HG02763 (cell line): ENCODE measurements at regions not wholly inside any gene's neighbourhood (a gene's known extent, or its start where the extent isn't known, plus 50 kb on each side); places are given as distances from the start of the nearest gene placed in this dataset.

Source experiments
- ATAC-seq: cut with Tn5 transposase; IDR thresholded peaks from one replicate; pipeline ENCODE4 v1.9.1; 2021; ENCODE audit warnings: mild to moderate bottlenecking, moderate library complexity; ENCODE audit not compliant: unreplicated experiment

GRCh38 chrX:40325161-40325560 lies 227.4 kb upstream of the BCOR start:
- ATAC-seq, result no peak

- ATAC-seq, result no peak
These were observed 226.2 kb upstream of the BCOR start for GRCh38 chrX:40323977-40324376.

- ATAC-seq, result no peak
These were observed 223.1 kb upstream of the BCOR start for GRCh38 chrX:40320819-40321218.

GRCh38 chrX:40318801-40319200 lies 221.0 kb upstream of the BCOR start:
- ATAC-seq, result no peak

- no peak for ATAC-seq
These were observed 220.3 kb upstream of the BCOR start for GRCh38 chrX:40318076-40318475.

GRCh38 chrX:40316502-40316901 lies 218.7 kb upstream of the BCOR start:
- no peak for ATAC-seq

DNA sequence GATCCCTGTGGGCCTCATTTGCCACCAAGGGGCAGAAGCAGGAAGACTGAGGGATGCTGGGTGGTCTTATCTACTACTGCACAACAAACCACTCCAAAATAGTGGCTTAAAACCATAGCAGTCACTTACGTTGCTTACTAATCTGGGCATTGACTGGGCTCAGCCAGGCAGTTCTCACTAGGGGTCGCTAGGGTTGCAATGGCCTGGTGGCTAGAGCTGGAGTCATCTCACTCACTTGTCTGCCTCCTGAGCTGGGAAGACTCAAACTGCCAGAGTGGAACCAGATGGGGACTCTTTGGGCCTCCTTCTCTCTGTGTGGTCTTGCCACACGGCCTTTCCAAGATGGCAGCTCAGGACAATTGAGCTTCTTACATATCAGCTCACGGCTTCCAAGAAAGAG lies 216.3 kb upstream of the BCOR start:
- ATAC-seq, result no peak

GRCh38 chrX:40313269-40313668 lies 215.5 kb upstream of the BCOR start:
- ATAC-seq, result no peak

DNA sequence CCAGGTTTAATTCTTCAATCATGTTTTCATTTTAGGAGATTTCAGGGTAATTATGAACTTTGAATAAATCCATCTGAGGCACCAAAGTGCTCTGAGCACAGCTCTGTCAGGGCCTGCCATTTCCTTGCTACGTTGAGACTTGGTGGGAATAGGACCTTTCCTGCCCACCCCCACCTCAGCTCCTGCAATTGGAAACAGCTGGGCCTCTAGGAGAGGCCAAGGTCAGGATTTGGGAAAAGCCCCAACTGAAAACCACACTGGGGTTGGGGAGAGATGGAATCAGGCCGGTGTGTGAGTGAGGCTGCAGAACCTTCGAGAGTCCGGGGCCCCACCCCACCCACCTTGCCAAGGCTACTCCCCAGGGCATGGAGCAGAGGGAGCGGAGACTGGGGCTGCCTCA lies 212.7 kb upstream of the BCOR start:
- no peak for ATAC-seq

GRCh38 chrX:40310016-40310415 lies 212.3 kb upstream of the BCOR start:
- no peak for ATAC-seq

DNA sequence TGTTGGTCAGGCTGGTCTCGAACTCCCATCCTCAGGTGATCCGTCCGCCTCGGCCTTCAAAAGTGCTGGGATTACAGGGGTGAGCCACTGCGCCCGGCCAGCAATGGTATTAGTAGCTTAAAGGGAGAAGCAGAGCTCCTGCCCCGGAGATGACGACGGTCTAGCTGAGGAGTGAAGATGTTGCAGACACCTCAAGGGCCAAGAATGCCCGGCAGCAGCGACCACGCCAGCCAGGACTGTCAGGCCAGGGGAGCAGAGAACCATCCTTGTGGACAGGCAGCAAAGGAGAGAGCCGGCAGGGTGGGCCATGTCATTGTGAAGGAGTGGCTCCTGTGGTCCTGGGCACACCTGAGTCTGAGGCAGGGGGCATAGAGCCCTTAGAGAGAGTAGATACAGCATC lies 210.1 kb upstream of the BCOR start:
- no peak for ATAC-seq

DNA sequence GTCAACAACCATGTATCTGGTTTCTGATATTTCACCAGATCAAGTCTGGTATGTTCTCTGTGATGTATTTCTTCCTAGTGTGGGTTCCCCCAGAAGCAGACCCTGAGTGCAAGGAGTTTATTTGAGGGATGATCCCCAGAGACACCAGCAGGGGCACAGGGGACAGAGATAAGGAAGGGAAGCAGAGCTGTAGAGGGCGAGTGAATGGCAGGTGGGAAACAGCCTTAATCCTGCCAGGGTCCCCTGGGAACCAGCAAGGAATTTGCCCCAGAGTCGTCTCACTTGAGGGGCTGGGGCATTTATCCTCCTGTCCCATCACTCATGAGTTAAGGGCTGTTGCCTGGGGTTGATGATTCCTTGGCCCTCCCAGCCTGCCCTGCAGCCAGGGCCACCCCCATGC lies 206.4 kb upstream of the BCOR start:
- ATAC-seq, result no peak

- ATAC-seq, result no peak
These were observed 205.7 kb upstream of the BCOR start for GRCh38 chrX:40303256-40304077.

DNA sequence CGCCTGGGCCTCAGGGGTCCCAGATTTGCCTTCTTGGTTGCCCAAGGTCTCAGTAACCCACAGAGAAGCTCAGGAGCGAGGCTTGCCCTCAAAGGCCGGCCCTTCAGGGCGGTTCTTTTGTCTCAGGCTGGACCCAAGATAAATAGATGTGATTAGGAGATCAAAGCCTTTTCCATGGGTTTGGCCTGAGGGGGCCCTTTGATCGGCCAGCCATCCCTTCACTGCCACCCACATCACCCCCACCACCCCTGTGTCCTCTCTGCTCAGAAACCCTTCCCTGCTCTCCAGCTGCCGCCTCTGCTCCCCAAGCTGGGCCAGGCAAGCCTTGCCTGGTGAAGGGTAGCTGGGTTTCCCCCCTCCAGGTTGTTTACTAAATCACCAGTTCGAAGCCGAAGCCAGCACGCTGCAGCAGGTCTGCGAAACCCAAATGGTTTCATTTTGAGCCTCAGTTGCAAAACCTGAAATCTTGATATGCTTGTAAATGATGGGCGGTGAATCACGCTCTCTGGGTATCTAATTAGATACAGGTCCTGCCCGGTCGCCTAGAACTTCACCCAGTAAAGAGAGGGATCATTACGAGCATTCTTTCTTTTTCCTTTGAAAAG lies 202.6 kb upstream of the BCOR start:
- ATAC-seq, result no peak

GRCh38 chrX:40299641-40300046 lies 201.9 kb upstream of the BCOR start:
- ATAC-seq, result no peak

DNA sequence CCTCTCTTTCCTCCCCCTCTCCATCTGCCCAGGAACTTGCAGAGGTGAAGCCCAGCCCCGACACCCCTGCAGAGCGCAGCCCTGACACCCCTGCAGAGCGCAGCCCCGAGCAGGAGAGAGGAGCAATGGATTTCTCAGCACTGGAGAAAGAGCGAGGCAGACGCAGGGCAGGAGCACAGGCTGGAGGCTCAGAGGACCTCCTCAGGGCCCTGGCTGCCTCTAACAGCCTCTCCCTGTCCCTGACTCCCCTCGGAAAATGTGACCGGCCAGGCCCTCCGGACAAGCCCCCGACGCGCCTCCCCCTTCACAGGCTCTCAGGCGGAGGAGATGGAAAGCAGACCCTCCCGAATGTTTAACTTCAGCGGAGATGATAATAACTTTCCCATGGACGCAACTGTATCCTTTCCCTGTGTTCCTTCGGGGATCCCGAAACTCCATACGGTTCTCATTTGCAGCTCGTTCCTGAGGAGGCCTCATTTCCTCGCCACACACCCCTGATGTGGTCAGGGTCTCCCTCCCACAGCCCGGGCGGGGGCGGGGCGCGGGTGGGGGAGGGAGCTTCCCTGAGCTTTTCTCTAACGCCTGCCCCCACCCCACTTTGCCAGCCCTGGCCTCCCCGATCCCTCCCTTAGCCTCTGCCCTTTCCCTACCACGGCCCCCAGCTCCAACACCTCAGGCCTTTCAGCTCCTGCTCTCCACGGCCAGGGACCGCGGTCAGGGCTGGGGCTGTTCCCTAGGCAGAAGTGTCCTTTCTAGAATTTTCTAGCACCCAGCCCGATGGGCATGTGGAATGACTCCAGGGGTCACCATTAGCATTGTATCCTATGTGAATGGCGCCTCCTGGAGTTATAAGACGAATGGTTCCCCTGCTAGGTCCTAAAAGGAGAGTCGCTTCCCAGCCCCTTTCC lies 201.1 kb upstream of the BCOR start:
- ATAC-seq, result no peak

DNA sequence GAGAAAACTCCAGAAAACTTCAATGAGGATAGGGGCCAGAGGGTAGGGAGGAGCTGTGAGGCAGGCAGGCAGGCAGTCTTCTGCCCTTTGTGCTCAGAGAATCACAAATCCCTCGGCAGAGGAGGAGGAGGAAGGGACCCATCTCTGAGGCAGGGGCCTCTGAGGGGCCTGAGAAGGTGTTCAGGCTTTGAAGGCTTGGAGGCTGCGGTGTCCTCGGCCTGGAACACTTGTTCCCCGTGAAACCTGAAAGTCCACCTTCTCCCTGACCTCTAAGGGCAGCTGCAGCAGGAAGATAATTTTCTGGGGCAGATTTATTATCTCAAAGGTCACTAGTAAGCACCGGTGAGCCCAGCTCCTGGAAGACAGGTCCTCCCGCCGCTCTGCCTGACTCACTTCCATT lies 200.3 kb upstream of the BCOR start:
- ATAC-seq, result no peak

GRCh38 chrX:40291553-40291952 lies 193.8 kb upstream of the BCOR start:
- no peak for ATAC-seq

DNA sequence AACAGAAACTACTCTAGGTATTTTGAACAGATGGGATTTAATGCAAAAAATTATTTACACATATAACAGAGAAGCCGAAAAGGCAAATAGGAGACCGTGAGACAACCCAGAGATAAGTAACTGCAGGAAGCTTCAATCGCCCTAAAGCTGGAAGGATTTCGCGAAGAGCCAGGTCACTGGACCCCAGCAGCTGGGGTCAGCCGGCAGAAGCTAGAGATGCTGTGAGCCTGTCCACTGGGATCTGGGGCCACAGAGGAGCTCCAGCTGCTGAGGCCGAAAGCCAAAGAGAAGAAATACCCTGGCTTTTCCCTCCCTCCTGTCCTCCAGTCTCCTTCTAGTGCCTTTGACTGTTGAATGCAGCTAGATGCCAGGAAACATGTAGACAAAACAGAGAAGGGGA lies 192.8 kb upstream of the BCOR start:
- no peak for ATAC-seq

- ATAC-seq, result no peak
These were observed 188.1 kb upstream of the BCOR start for GRCh38 chrX:40285876-40286275.

GRCh38 chrX:40284852-40285251 lies 187.1 kb upstream of the BCOR start:
- no peak for ATAC-seq

GRCh38 chrX:40283981-40284380 lies 186.2 kb upstream of the BCOR start:
- no peak for ATAC-seq
